Progenitor cell of endocrine pancreas (in vitro differentiated cells): ENCODE measurements at regions not wholly inside any gene's neighbourhood (a gene's known extent, or its start where the extent isn't known, plus 50 kb on each side); places are given as distances from the start of the nearest gene placed in this dataset.

Experiments
- DNase-seq: peaks from one replicate; pipeline ENCODE4 v3.0.0; 2021; ENCODE audit warnings: low spot score; ENCODE audit not compliant: unreplicated experiment
- H3K27ac Mint-ChIP-seq: 2 replicates; pipeline ENCODE4 v1.8.0; 2021; ENCODE audit warnings: mild to moderate bottlenecking, moderate library complexity, mixed read lengths
- H3K27me3 Mint-ChIP-seq: 2 replicates; pipeline ENCODE4 v1.8.0; 2021; ENCODE audit warnings: mixed read lengths
- H3K36me3 Mint-ChIP-seq: 2 replicates; pipeline ENCODE4 v1.8.0; 2022; ENCODE audit warnings: mixed read lengths; ENCODE audit not compliant: insufficient read depth
- H3K4me1 Mint-ChIP-seq: 2 replicates; pipeline ENCODE4 v1.8.0; 2021; ENCODE audit warnings: low read depth, mixed read lengths
- H3K4me3 Mint-ChIP-seq: 2 replicates; pipeline ENCODE4 v1.8.0; 2021; ENCODE audit warnings: low read depth, mild to moderate bottlenecking, moderate library complexity, mixed read lengths
- H3K9me3 Mint-ChIP-seq: 2 replicates; pipeline ENCODE4 v1.8.0; 2021; ENCODE audit warnings: low read depth, mixed read lengths
- CTCF ChIP-seq: fragments of 200-600 bp; sonication (generic); IDR thresholded peaks from one replicate; pipeline ENCODE4 v1.5.0; 2021; ENCODE audit warnings: antibody characterized with exemption, mild to moderate bottlenecking; ENCODE audit not compliant: unreplicated experiment

- Mint-ChIP-seq H3K9me3 (no peaks in the 10 kb centered on the region), H3K36me3 (no peaks in the 10 kb centered on the region), H3K27me3 (no peaks in the 10 kb centered on the region), H3K4me3 (no peak overlapping the region), H3K27ac (no peak overlapping the region), H3K4me1 (peaks cover 1% of the 10 kb centered on the region)
- DNase-seq = no peak
- no peak for TF ChIP-seq CTCF
These were observed 993.5 kb upstream of the SEMA6A start for GRCh38 chr5:117568126-117568525.

- Mint-ChIP-seq H3K36me3 (no peaks in the 10 kb centered on the region), H3K9me3 (no peaks in the 10 kb centered on the region), H3K27ac (no peak overlapping the region), H3K4me3 (no peak overlapping the region), H3K4me1 (peaks cover 19% of the 10 kb centered on the region), H3K27me3 (peaks cover 9% of the 10 kb centered on the region)
- no peak for DNase-seq
- no peak for TF ChIP-seq CTCF
These were observed 988.0 kb upstream of the SEMA6A start for GRCh38 chr5:117562647-117563046.

- H3K27ac Mint-ChIP-seq = no peak overlapping the region
- peaks cover 14% of the 10 kb centered on the region for H3K27me3 Mint-ChIP-seq
- H3K4me3 Mint-ChIP-seq = no peak overlapping the region
- no peaks in the 10 kb centered on the region for H3K36me3 Mint-ChIP-seq
- peaks cover 22% of the 10 kb centered on the region for H3K4me1 Mint-ChIP-seq
- TF ChIP-seq CTCF = no peak
- H3K9me3 Mint-ChIP-seq = no peaks in the 10 kb centered on the region
- no peak for DNase-seq
These were observed 986.9 kb upstream of the SEMA6A start for GRCh38 chr5:117561531-117561930.

GRCh38 chr5:117559005-117559844 is 984.6 kb upstream of the SEMA6A start:
- peaks cover 22% of the 10 kb centered on the region for H3K4me1 Mint-ChIP-seq
- H3K36me3 Mint-ChIP-seq = no peaks in the 10 kb centered on the region
- DNase-seq = no peak
- H3K27me3 Mint-ChIP-seq = peaks cover 14% of the 10 kb centered on the region
- H3K4me3 Mint-ChIP-seq = no peak overlapping the region
- peak overlapping the region; percentile 47 for H3K27ac Mint-ChIP-seq
- H3K9me3 Mint-ChIP-seq = no peaks in the 10 kb centered on the region
- no peak for TF ChIP-seq CTCF

- H3K9me3 Mint-ChIP-seq = no peaks in the 10 kb centered on the region
- H3K27me3 Mint-ChIP-seq = peaks cover 5% of the 10 kb centered on the region
- no peak overlapping the region for H3K27ac Mint-ChIP-seq
These were observed 976.6 kb upstream of the SEMA6A start for GRCh38 chr5:117551236-117551635.

More at GRCh38 chr5:117551236-117551635, 976.6 kb upstream of the SEMA6A start:
- no peak for DNase-seq
- Mint-ChIP-seq H3K4me3 (no peak overlapping the region), H3K4me1 (peaks cover 6% of the 10 kb centered on the region), H3K36me3 (no peaks in the 10 kb centered on the region)
- TF ChIP-seq CTCF = no peak
